ENCODE measurements at regions not wholly inside any gene's neighbourhood (a gene's known extent, or its start where the extent isn't known, plus 50 kb on each side); places are given as distances from the start of the nearest gene placed in this dataset.

DNA sequence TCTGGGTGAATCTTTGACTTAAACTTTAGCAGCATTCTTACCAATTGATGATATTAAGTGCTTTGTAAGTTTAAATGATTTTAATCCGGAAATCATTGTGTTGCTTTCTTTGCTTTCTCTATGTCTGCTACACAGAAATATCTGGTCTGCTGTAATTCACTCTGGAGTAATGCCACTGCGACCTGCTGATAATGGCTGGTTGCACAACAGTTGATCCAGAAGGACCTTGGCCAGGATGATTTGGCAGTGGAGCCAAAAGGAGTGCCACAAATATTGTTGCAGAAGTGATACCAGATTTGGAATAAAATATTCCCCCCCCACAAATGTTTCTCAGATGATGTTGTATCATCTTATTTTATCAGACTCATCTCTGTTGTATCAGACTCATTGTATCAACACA is 2063.9 kb downstream of the MRPL39 start:
- Histone ChIP-seq H4K91ac (ENCODE audit: low read depth, low read length) (no peak overlapping the region), H2AK5ac (ENCODE audit: low read length) (no peak overlapping the region), H2BK12ac (ENCODE audit: low read length) (no peak overlapping the region), H3K79me1 (ENCODE audit: low read length) (no peaks in the 10 kb centered on the region), H3K4me1 (ENCODE audit: control insufficient read depth in 1 of 2, insufficient read depth in 2 of 2, low read length in 2 of 2) (no peaks in the 10 kb centered on the region), H3K27ac (ENCODE audit: low read depth, low read length) (no peak overlapping the region), H4K12ac (ENCODE audit: low read depth, low read length) (no peak overlapping the region), H3K4me2 (ENCODE audit: low read length) (no peak overlapping the region), H3K36me3 (ENCODE audit: control insufficient read depth in 1 of 2, insufficient read depth in 2 of 2, low read length in 2 of 2) (no peaks in the 10 kb centered on the region), H3K27me3 (ENCODE audit: insufficient read depth, low read length) (no peaks in the 10 kb centered on the region), H3K4ac (ENCODE audit: low read depth, low read length) (no peak overlapping the region), H2BK120ac (ENCODE audit: insufficient read depth, low read length, poor library complexity) (no peak overlapping the region), H2BK5ac (ENCODE audit: low read depth, low read length, poor library complexity) (no peak overlapping the region), H3K9me3 (ENCODE audit: insufficient read depth, low read depth, low read length) (no peaks in the 10 kb centered on the region), H2AFZ (ENCODE audit: insufficient read depth, low read length, poor library complexity) (no peak overlapping the region), H3K9ac (ENCODE audit: low read length) (no peak overlapping the region), H3K14ac (ENCODE audit: low read length) (no peak overlapping the region), H3K18ac (ENCODE audit: low read length) (no peak overlapping the region), H4K8ac (ENCODE audit: low read depth, low read length) (no peak overlapping the region), H3K23ac (ENCODE audit: low read length) (no peak overlapping the region), H3K4me3 (ENCODE audit: low read depth, low read length) (no peak overlapping the region), H3K79me2 (ENCODE audit: control insufficient read depth, insufficient read depth, low read length, poor library complexity) (no peaks in the 10 kb centered on the region)
- no CpG with 5 or more reads among the region's 2 CpGs for WGBS (ENCODE audit: extremely low coverage, insufficient coverage, insufficient read length)
- DNase-seq, result no peak

DNA sequence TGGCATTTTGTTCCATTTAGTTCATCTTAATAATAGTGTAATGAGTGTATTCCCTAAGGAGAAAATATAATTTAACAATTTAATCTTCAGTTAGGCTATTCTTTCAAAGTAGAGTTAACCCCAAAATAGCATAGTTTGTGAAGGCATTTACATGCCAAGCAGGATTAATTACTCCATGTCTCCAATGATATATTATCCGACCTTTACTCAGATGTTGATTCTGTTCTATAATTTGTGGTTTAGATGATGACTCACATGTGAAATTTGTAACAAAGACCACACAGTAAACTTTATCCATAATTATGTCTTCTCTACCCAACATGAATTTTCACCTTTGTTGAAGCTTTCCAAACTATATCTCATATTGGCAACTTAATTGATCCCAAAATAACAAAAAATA is 2065.2 kb downstream of the MRPL39 start:
- no peak overlapping the region for H3K4ac ChIP-seq (ENCODE audit: low read depth, low read length)
- no peak overlapping the region for H3K4me3 ChIP-seq (ENCODE audit: low read depth, low read length)
- H2AK5ac ChIP-seq (ENCODE audit: low read length), result no peak overlapping the region
- H4K91ac ChIP-seq (ENCODE audit: low read depth, low read length), result no peak overlapping the region
- WGBS (ENCODE audit: extremely low coverage, insufficient coverage, insufficient read length), result no CpG with 5 or more reads among the region's 1 CpG
- H4K8ac ChIP-seq (ENCODE audit: low read depth, low read length), result no peak overlapping the region
- no peaks in the 10 kb centered on the region for H3K36me3 ChIP-seq (ENCODE audit: control insufficient read depth in 1 of 2, insufficient read depth in 2 of 2, low read length in 2 of 2)
- no peak for DNase-seq
- H3K9me3 ChIP-seq (ENCODE audit: insufficient read depth, low read depth, low read length), result no peaks in the 10 kb centered on the region
- no peaks in the 10 kb centered on the region for H3K4me1 ChIP-seq (ENCODE audit: control insufficient read depth in 1 of 2, insufficient read depth in 2 of 2, low read length in 2 of 2)
- no peak overlapping the region for H2BK120ac ChIP-seq (ENCODE audit: insufficient read depth, low read length, poor library complexity)
- H3K27ac ChIP-seq (ENCODE audit: low read depth, low read length), result no peak overlapping the region
- no peak overlapping the region for H3K4me2 ChIP-seq (ENCODE audit: low read length)
- no peak overlapping the region for H3K9ac ChIP-seq (ENCODE audit: low read length)
- no peaks in the 10 kb centered on the region for H3K79me2 ChIP-seq (ENCODE audit: control insufficient read depth, insufficient read depth, low read length, poor library complexity)
- no peaks in the 10 kb centered on the region for H3K27me3 ChIP-seq (ENCODE audit: insufficient read depth, low read length)
- no peaks in the 10 kb centered on the region for H3K79me1 ChIP-seq (ENCODE audit: low read length)
- H2AFZ ChIP-seq (ENCODE audit: insufficient read depth, low read length, poor library complexity), result no peak overlapping the region
- no peak overlapping the region for H3K14ac ChIP-seq (ENCODE audit: low read length)
- H4K12ac ChIP-seq (ENCODE audit: low read depth, low read length), result no peak overlapping the region
- no peak overlapping the region for H3K23ac ChIP-seq (ENCODE audit: low read length)
- H2BK5ac ChIP-seq (ENCODE audit: low read depth, low read length, poor library complexity), result no peak overlapping the region
- H2BK12ac ChIP-seq (ENCODE audit: low read length), result no peak overlapping the region
- no peak overlapping the region for H3K18ac ChIP-seq (ENCODE audit: low read length)

DNA sequence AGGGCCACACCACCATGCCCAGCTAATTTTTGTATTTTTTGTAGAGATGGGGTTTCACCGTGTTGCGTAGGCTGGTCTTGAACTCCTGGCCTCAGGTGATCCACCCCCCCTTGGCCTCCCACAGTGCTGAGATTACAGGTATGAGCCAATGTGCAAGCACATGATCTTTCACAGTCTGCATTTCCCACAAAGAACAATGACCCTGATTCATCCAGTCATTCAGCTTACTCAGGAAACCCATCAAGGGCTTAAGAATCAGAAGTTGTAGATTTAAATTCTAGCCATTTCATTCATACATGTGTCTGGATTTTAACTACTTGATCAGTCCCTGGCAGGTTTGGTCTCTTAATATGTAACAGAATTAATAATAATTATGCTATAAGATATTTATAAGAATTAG is 2065.7 kb downstream of the MRPL39 start:
- no peak overlapping the region for H2BK12ac ChIP-seq (ENCODE audit: low read length)
- H3K27me3 ChIP-seq (ENCODE audit: insufficient read depth, low read length), result no peaks in the 10 kb centered on the region
- H3K4me2 ChIP-seq (ENCODE audit: low read length), result no peak overlapping the region
- WGBS (ENCODE audit: extremely low coverage, insufficient coverage, insufficient read length), result no CpG with 5 or more reads among the region's 2 CpGs
- no peak for DNase-seq
- H3K27ac ChIP-seq (ENCODE audit: low read depth, low read length), result no peak overlapping the region
- H3K79me2 ChIP-seq (ENCODE audit: control insufficient read depth, insufficient read depth, low read length, poor library complexity), result no peaks in the 10 kb centered on the region
- H3K14ac ChIP-seq (ENCODE audit: low read length), result no peak overlapping the region
- H2BK120ac ChIP-seq (ENCODE audit: insufficient read depth, low read length, poor library complexity), result no peak overlapping the region
- H3K79me1 ChIP-seq (ENCODE audit: low read length), result no peaks in the 10 kb centered on the region
- no peak overlapping the region for H3K4ac ChIP-seq (ENCODE audit: low read depth, low read length)
- no peaks in the 10 kb centered on the region for H3K9me3 ChIP-seq (ENCODE audit: insufficient read depth, low read depth, low read length)
- no peak overlapping the region for H3K4me3 ChIP-seq (ENCODE audit: low read depth, low read length)
- no peak overlapping the region for H2BK5ac ChIP-seq (ENCODE audit: low read depth, low read length, poor library complexity)
- no peak overlapping the region for H4K91ac ChIP-seq (ENCODE audit: low read depth, low read length)
- no peak overlapping the region for H4K8ac ChIP-seq (ENCODE audit: low read depth, low read length)
- no peak overlapping the region for H3K18ac ChIP-seq (ENCODE audit: low read length)
- H4K12ac ChIP-seq (ENCODE audit: low read depth, low read length), result no peak overlapping the region
- no peak overlapping the region for H2AFZ ChIP-seq (ENCODE audit: insufficient read depth, low read length, poor library complexity)
- no peaks in the 10 kb centered on the region for H3K36me3 ChIP-seq (ENCODE audit: control insufficient read depth in 1 of 2, insufficient read depth in 2 of 2, low read length in 2 of 2)
- H3K9ac ChIP-seq (ENCODE audit: low read length), result no peak overlapping the region
- no peaks in the 10 kb centered on the region for H3K4me1 ChIP-seq (ENCODE audit: control insufficient read depth in 1 of 2, insufficient read depth in 2 of 2, low read length in 2 of 2)
- no peak overlapping the region for H3K23ac ChIP-seq (ENCODE audit: low read length)
- no peak overlapping the region for H2AK5ac ChIP-seq (ENCODE audit: low read length)

DNA sequence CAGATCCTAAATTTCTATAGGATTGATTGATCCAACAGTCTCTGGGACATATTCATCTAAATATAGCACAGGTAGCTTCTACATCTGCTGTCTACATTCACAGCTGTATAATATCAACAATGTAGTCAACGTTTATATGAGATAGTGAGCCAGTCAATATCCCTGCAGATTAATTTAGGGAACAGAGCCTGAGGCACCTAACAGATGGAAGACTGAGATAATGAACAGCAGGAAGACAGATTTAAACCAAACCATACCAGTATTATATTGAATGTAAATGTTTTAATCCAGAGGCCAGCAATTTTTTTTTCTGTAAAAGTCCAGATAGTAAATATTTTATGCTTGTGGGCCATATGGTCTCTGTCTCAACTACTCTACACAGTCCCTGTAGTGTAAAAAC is 2072.4 kb downstream of the MRPL39 start:
- Histone ChIP-seq H2BK5ac (ENCODE audit: low read depth, low read length, poor library complexity) (no peak overlapping the region), H4K91ac (ENCODE audit: low read depth, low read length) (no peak overlapping the region), H3K4me2 (ENCODE audit: low read length) (no peak overlapping the region), H2AK5ac (ENCODE audit: low read length) (no peak overlapping the region), H3K23ac (ENCODE audit: low read length) (no peak overlapping the region), H4K12ac (ENCODE audit: low read depth, low read length) (no peak overlapping the region), H3K4me3 (ENCODE audit: low read depth, low read length) (no peak overlapping the region), H3K4me1 (ENCODE audit: control insufficient read depth in 1 of 2, insufficient read depth in 2 of 2, low read length in 2 of 2) (no peaks in the 10 kb centered on the region), H3K9ac (ENCODE audit: low read length) (no peak overlapping the region), H3K4ac (ENCODE audit: low read depth, low read length) (no peak overlapping the region), H3K27me3 (ENCODE audit: insufficient read depth, low read length) (no peaks in the 10 kb centered on the region), H3K18ac (ENCODE audit: low read length) (no peak overlapping the region), H2AFZ (ENCODE audit: insufficient read depth, low read length, poor library complexity) (no peak overlapping the region), H3K79me2 (ENCODE audit: control insufficient read depth, insufficient read depth, low read length, poor library complexity) (no peaks in the 10 kb centered on the region), H3K36me3 (ENCODE audit: control insufficient read depth in 1 of 2, insufficient read depth in 2 of 2, low read length in 2 of 2) (no peaks in the 10 kb centered on the region), H4K8ac (ENCODE audit: low read depth, low read length) (no peak overlapping the region), H2BK12ac (ENCODE audit: low read length) (no peak overlapping the region), H3K27ac (ENCODE audit: low read depth, low read length) (no peak overlapping the region), H3K9me3 (ENCODE audit: insufficient read depth, low read depth, low read length) (no peaks in the 10 kb centered on the region), H3K79me1 (ENCODE audit: low read length) (no peaks in the 10 kb centered on the region), H3K14ac (ENCODE audit: low read length) (no peak overlapping the region), H2BK120ac (ENCODE audit: insufficient read depth, low read length, poor library complexity) (no peak overlapping the region)
- WGBS (ENCODE audit: extremely low coverage, insufficient coverage, insufficient read length), result no CpG with 5 or more reads among the region's 1 CpG
- DNase-seq, result no peak

DNA sequence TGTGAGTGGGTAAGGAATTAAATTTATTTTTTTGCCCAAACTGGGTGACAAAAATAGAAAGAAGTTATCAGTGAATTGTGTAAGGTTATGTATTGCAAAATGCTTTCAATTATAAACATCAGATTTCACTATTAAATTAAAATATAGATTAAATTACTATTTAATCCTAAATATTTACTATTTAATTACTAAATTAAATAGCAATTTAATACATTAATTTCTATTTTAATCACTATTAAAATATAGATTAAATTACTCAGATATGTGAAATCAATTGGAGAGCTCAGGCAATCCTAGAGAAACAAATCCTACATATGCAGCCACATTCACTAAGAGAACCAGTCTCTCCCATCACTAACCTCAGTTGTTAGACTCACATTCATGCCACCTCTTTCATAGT is 2075.8 kb downstream of the MRPL39 start:
- Histone ChIP-seq H2AFZ (ENCODE audit: insufficient read depth, low read length, poor library complexity) (no peak overlapping the region), H3K9me3 (ENCODE audit: insufficient read depth, low read depth, low read length) (no peaks in the 10 kb centered on the region), H4K12ac (ENCODE audit: low read depth, low read length) (no peak overlapping the region), H3K4me3 (ENCODE audit: low read depth, low read length) (no peak overlapping the region), H3K14ac (ENCODE audit: low read length) (no peak overlapping the region), H4K8ac (ENCODE audit: low read depth, low read length) (no peak overlapping the region), H3K9ac (ENCODE audit: low read length) (no peak overlapping the region), H3K27ac (ENCODE audit: low read depth, low read length) (no peak overlapping the region), H2AK5ac (ENCODE audit: low read length) (no peak overlapping the region), H2BK5ac (ENCODE audit: low read depth, low read length, poor library complexity) (no peak overlapping the region), H3K36me3 (ENCODE audit: control insufficient read depth in 1 of 2, insufficient read depth in 2 of 2, low read length in 2 of 2) (no peaks in the 10 kb centered on the region), H3K79me1 (ENCODE audit: low read length) (no peaks in the 10 kb centered on the region), H3K79me2 (ENCODE audit: control insufficient read depth, insufficient read depth, low read length, poor library complexity) (no peaks in the 10 kb centered on the region), H3K18ac (ENCODE audit: low read length) (no peak overlapping the region), H3K27me3 (ENCODE audit: insufficient read depth, low read length) (no peaks in the 10 kb centered on the region), H2BK120ac (ENCODE audit: insufficient read depth, low read length, poor library complexity) (no peak overlapping the region), H4K91ac (ENCODE audit: low read depth, low read length) (no peak overlapping the region), H3K4me1 (ENCODE audit: control insufficient read depth in 1 of 2, insufficient read depth in 2 of 2, low read length in 2 of 2) (no peaks in the 10 kb centered on the region), H2BK12ac (ENCODE audit: low read length) (no peak overlapping the region), H3K4me2 (ENCODE audit: low read length) (no peak overlapping the region), H3K23ac (ENCODE audit: low read length) (no peak overlapping the region), H3K4ac (ENCODE audit: low read depth, low read length) (no peak overlapping the region)
- DNase-seq, result no peak
